C4-2B (cell line): ENCODE measurements at regions not wholly inside any gene's neighbourhood (a gene's known extent, or its start where the extent isn't known, plus 50 kb on each side); places are given as distances from the start of the nearest gene placed in this dataset.

Experiments
- H3K27ac ChIP-seq: fragments of 450-650 bp; 2 replicates; pipeline ENCODE4 v1.5.1; 2017
- CTCF ChIP-seq: fragments of 450-650 bp; conservative IDR thresholded peaks from 2 replicates; pipeline ENCODE4 v1.5.1; 2017; ENCODE audit warnings: mild to moderate bottlenecking
- ZFX ChIP-seq: fragments of 450-650 bp; IDR thresholded peaks from 2 replicates; pipeline ENCODE4 v1.6.1; 2017

- TF ChIP-seq ZFX (no peak), CTCF (no peak)
Observed at GRCh38 chr5:35357973-35358372, 127.7 kb upstream of the PRLR start.

GRCh38 chr5:35356725-35357124 is 126.4 kb upstream of the PRLR start:
- TF ChIP-seq CTCF: no peak
- no peak for TF ChIP-seq ZFX
- no peak overlapping the region for H3K27ac ChIP-seq

More at GRCh38 chr5:35357973-35358372, 127.7 kb upstream of the PRLR start:
- H3K27ac ChIP-seq: no peak overlapping the region

- H3K27ac ChIP-seq: no peak overlapping the region
- TF ChIP-seq ZFX: no peak
- no peak for TF ChIP-seq CTCF
Observed at GRCh38 chr5:35354751-35355150, 124.5 kb upstream of the PRLR start.

GRCh38 chr5:35345222-35345621 is 114.9 kb upstream of the PRLR start:
- no peak overlapping the region for H3K27ac ChIP-seq
- TF ChIP-seq ZFX (no peak), CTCF (peak; percentile 31)

GRCh38 chr5:35342664-35343063 is 112.4 kb upstream of the PRLR start:
- H3K27ac ChIP-seq: no peak overlapping the region
- TF ChIP-seq CTCF: no peak
- TF ChIP-seq ZFX: no peak

- TF ChIP-seq CTCF (no peak), ZFX (no peak)
- no peak overlapping the region for H3K27ac ChIP-seq
Observed at GRCh38 chr5:35341189-35341588, 110.9 kb upstream of the PRLR start.

- no peak for TF ChIP-seq ZFX
- TF ChIP-seq CTCF: no peak
- no peak overlapping the region for H3K27ac ChIP-seq
Observed at GRCh38 chr5:35339616-35340100, 109.4 kb upstream of the PRLR start.
